ENCODE measurements at regions not wholly inside any gene's neighbourhood (a gene's known extent, or its start where the extent isn't known, plus 50 kb on each side); places are given as distances from the start of the nearest gene placed in this dataset.

GRCh38 chr5:89270901-89271300, 387.9 kb upstream of the MEF2C start:
- intact Hi-C loops (cut with DNase I): no loop called here
- no peak for DNase-seq

GRCh38 chr5:89269721-89270120, 386.7 kb upstream of the MEF2C start:
- DNase-seq: no peak
- intact Hi-C loops (cut with DNase I): no loop called here

- DNase-seq: peak in 2 of 10 donors; percentile 10 to 31
- intact Hi-C loops (cut with DNase I): no loop called here
Observed at GRCh38 chr5:89268460-89268859, 385.5 kb upstream of the MEF2C start.

- intact Hi-C loops (cut with DNase I): no loop called here
- no peak for DNase-seq
Observed at GRCh38 chr5:89267788-89268187, 384.8 kb upstream of the MEF2C start.

GRCh38 chr5:89265511-89266179, 382.7 kb upstream of the MEF2C start:
- intact Hi-C loops (cut with DNase I): no loop called here
- DNase-seq: no peak

GRCh38 chr5:89263846-89264245, 380.9 kb upstream of the MEF2C start:
- intact Hi-C loops (cut with DNase I): no loop called here
- no peak for DNase-seq

- intact Hi-C loops (cut with DNase I): no loop called here
- DNase-seq: peak in 7 of 10 donors; percentile 24 to 88 (median 34)
Observed at GRCh38 chr5:89262030-89262429, 379.0 kb upstream of the MEF2C start.

GRCh38 chr5:89260254-89260653, 377.3 kb upstream of the MEF2C start:
- no peak for DNase-seq
- intact Hi-C loops (cut with DNase I): no loop called here

GRCh38 chr5:89255845-89256463, 373.0 kb upstream of the MEF2C start:
- DNase-seq: no peak
- intact Hi-C loops (cut with DNase I): no loop called here

- intact Hi-C loops (cut with DNase I): no loop called here
- DNase-seq: no peak
Observed at GRCh38 chr5:89253666-89254352, 370.8 kb upstream of the MEF2C start.

- intact Hi-C loops (cut with DNase I): no loop called here
- DNase-seq: no peak
Observed at GRCh38 chr5:89246864-89247263, 363.9 kb upstream of the MEF2C start.

- no peak for DNase-seq
- intact Hi-C loops (cut with DNase I): no loop called here
Observed at GRCh38 chr5:89246252-89246651, 363.3 kb upstream of the MEF2C start.

GRCh38 chr5:89243611-89244010, 360.6 kb upstream of the MEF2C start:
- intact Hi-C loops (cut with DNase I): no loop called here
- no peak for DNase-seq

- no peak for DNase-seq
- intact Hi-C loops (cut with DNase I): no loop called here
Observed at GRCh38 chr5:89241186-89241585, 358.2 kb upstream of the MEF2C start.

- no peak for DNase-seq
- intact Hi-C loops (cut with DNase I): no loop called here
Observed at GRCh38 chr5:89236900-89237299, 353.9 kb upstream of the MEF2C start.

- DNase-seq: no peak
- intact Hi-C loops (cut with DNase I): no loop called here
Observed at GRCh38 chr5:89233462-89233861, 350.5 kb upstream of the MEF2C start.

GRCh38 chr5:89232139-89232603, 349.2 kb upstream of the MEF2C start:
- no peak for DNase-seq
- intact Hi-C loops (cut with DNase I): no loop called here

- DNase-seq: peak in 2 of 10 donors; percentile 6 to 56
- intact Hi-C loops (cut with DNase I): no loop called here
Observed at GRCh38 chr5:89230178-89230577, 347.2 kb upstream of the MEF2C start.

GRCh38 chr5:89229331-89230070, 346.5 kb upstream of the MEF2C start:
- intact Hi-C loops (cut with DNase I): no loop called here
- DNase-seq: peak in 3 of 10 donors; percentile 6 to 63 (median 54)

- intact Hi-C loops (cut with DNase I): no loop called here
Observed at GRCh38 chr5:89228355-89228754, 345.4 kb upstream of the MEF2C start.

GRCh38 chr5:89218364-89218763, 335.4 kb upstream of the MEF2C start:
- intact Hi-C loops (cut with DNase I): no loop called here
- DNase-seq: no peak

More at GRCh38 chr5:89228355-89228754, 345.4 kb upstream of the MEF2C start:
- DNase-seq: no peak

Measured in posterior cingulate gyrus (tissue), 11 donors.